ENCODE measurements at regions not wholly inside any gene's neighbourhood (a gene's known extent, or its start where the extent isn't known, plus 50 kb on each side); places are given as distances from the start of the nearest gene placed in this dataset.
"Not testable (repeated sequence)": the region's sequence is repeated elsewhere in the genome, so short reads cannot be mapped to it uniquely, and the experiment has no call there.

- in situ Hi-C loops (cut with HindIII; ENCODE audit: low sequenced_read_pairs), result no loop called here
Measured at GRCh38 chr9:80701061-80701460, 988.3 kb downstream of the TLE1 start.

- in situ Hi-C loops (cut with HindIII; ENCODE audit: low sequenced_read_pairs), result no loop called here
Measured at GRCh38 chr9:80699511-80699998, 989.8 kb downstream of the TLE1 start.

- in situ Hi-C loops (cut with HindIII; ENCODE audit: low sequenced_read_pairs), result no loop called here
Measured at GRCh38 chr9:80698725-80699410, 990.5 kb downstream of the TLE1 start.

GRCh38 chr9:80692751-80693150 is 996.6 kb downstream of the TLE1 start:
- in situ Hi-C loops (cut with HindIII; ENCODE audit: low sequenced_read_pairs), result no loop called here

- in situ Hi-C loops (cut with HindIII; ENCODE audit: low sequenced_read_pairs), result no loop called here
Measured at GRCh38 chr9:80691229-80691628, 998.1 kb downstream of the TLE1 start.

- in situ Hi-C loops (cut with HindIII; ENCODE audit: low sequenced_read_pairs), result no loop called here
Measured at GRCh38 chr9:80690349-80690939, 998.9 kb downstream of the TLE1 start.

GRCh38 chr9:80679916-80680315 is 1009.4 kb downstream of the TLE1 start:
- in situ Hi-C loops (cut with HindIII; ENCODE audit: low sequenced_read_pairs), result no loop called here

GRCh38 chr9:80678906-80679305 is 1010.4 kb downstream of the TLE1 start:
- in situ Hi-C loops (cut with HindIII; ENCODE audit: low sequenced_read_pairs), result no loop called here

GRCh38 chr9:80673496-80673895 is 1015.9 kb downstream of the TLE1 start:
- in situ Hi-C loops (cut with HindIII; ENCODE audit: low sequenced_read_pairs), result no loop called here

GRCh38 chr9:80665479-80665878 is 1023.9 kb downstream of the TLE1 start:
- in situ Hi-C loops (cut with HindIII; ENCODE audit: low sequenced_read_pairs), result no loop called here

- in situ Hi-C loops (cut with HindIII; ENCODE audit: low sequenced_read_pairs), result no loop called here
Measured at GRCh38 chr9:80664327-80665210, 1024.8 kb downstream of the TLE1 start.

GRCh38 chr9:80659751-80660150 is 1029.6 kb downstream of the TLE1 start:
- in situ Hi-C loops (cut with HindIII; ENCODE audit: low sequenced_read_pairs), result not testable (repeated sequence)

GRCh38 chr9:80651044-80651443 is 1038.3 kb downstream of the TLE1 start:
- in situ Hi-C loops (cut with HindIII; ENCODE audit: low sequenced_read_pairs), result no loop called here

- in situ Hi-C loops (cut with HindIII; ENCODE audit: low sequenced_read_pairs), result no loop called here
Measured at GRCh38 chr9:80649496-80649895, 1039.9 kb downstream of the TLE1 start.

GRCh38 chr9:80649001-80649420 is 1040.3 kb downstream of the TLE1 start:
- in situ Hi-C loops (cut with HindIII; ENCODE audit: low sequenced_read_pairs), result no loop called here

GRCh38 chr9:80648336-80648735 is 1041.0 kb downstream of the TLE1 start:
- in situ Hi-C loops (cut with HindIII; ENCODE audit: low sequenced_read_pairs), result no loop called here

- in situ Hi-C loops (cut with HindIII; ENCODE audit: low sequenced_read_pairs), result no loop called here
Measured at GRCh38 chr9:80646211-80646610, 1043.1 kb downstream of the TLE1 start.

- in situ Hi-C loops (cut with HindIII; ENCODE audit: low sequenced_read_pairs), result no loop called here
Measured at GRCh38 chr9:80644044-80644443, 1045.3 kb downstream of the TLE1 start.

GRCh38 chr9:80635065-80635464 is 1054.3 kb downstream of the TLE1 start:
- in situ Hi-C loops (cut with HindIII; ENCODE audit: low sequenced_read_pairs), result no loop called here

- in situ Hi-C loops (cut with HindIII; ENCODE audit: low sequenced_read_pairs), result no loop called here
Measured at GRCh38 chr9:80632041-80632440, 1057.3 kb downstream of the TLE1 start.

GRCh38 chr9:80622508-80622907 is 1050.7 kb downstream of the TLE4 start:
- in situ Hi-C loops (cut with HindIII; ENCODE audit: low sequenced_read_pairs), result no loop called here

GRCh38 chr9:80619356-80619755 is 1047.6 kb downstream of the TLE4 start:
- in situ Hi-C loops (cut with HindIII; ENCODE audit: low sequenced_read_pairs), result no loop called here
